ENCODE measurements at regions not wholly inside any gene's neighbourhood (a gene's known extent, or its start where the extent isn't known, plus 50 kb on each side); places are given as distances from the start of the nearest gene placed in this dataset.

DNA sequence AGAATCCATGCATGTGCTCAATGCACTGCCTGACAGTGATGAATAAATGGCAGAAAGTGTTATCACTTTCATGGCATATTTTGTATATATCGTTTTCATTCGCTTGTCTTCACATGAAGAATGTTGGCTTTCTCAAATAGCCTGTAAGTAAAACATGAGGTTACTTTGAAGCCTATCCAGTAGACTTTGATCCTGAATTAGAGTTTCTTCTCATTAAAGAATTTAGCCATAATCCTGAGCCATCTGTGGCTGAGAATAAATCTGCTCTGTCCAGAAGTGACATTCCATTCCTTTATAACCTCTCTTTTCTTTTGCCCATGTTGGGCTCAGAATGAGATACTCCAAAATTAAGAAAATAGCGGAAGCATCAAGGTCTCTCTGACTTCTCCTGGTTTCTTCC, 1071.7 kb upstream of the TENM4 start:
- TF ChIP-seq, protein P1, sequence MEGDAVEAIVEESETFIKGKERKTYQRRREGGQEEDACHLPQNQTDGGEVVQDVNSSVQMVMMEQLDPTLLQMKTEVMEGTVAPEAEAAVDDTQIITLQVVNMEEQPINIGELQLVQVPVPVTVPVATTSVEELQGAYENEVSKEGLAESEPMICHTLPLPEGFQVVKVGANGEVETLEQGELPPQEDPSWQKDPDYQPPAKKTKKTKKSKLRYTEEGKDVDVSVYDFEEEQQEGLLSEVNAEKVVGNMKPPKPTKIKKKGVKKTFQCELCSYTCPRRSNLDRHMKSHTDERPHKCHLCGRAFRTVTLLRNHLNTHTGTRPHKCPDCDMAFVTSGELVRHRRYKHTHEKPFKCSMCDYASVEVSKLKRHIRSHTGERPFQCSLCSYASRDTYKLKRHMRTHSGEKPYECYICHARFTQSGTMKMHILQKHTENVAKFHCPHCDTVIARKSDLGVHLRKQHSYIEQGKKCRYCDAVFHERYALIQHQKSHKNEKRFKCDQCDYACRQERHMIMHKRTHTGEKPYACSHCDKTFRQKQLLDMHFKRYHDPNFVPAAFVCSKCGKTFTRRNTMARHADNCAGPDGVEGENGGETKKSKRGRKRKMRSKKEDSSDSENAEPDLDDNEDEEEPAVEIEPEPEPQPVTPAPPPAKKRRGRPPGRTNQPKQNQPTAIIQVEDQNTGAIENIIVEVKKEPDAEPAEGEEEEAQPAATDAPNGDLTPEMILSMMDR (IDR thresholded peaks at IDR 0.05) = no peak
- CTCF ChIA-PET = no interaction called here
- intact Hi-C loops (cut with DNase I, micrococcal nuclease) = no loop called here

GRCh38 chr11:80505771-80506170, 1064.9 kb upstream of the TENM4 start:
- Mint-ChIP-seq H3K36me3 (ENCODE audit: low read depth) (no peaks in the 10 kb centered on the region), H3K27ac (no peak overlapping the region), H3K9me3 (peaks cover 8% of the 10 kb centered on the region), H3K4me3 (no peak overlapping the region), H3K27me3 (no peaks in the 10 kb centered on the region), H3K4me1 (ENCODE audit: low read depth) (no peaks in the 10 kb centered on the region)
- intact Hi-C loops (cut with DNase I, micrococcal nuclease) = no loop called here
- TF ChIP-seq, protein P1 (IDR thresholded peaks at IDR 0.05) = no peak
- CTCF ChIA-PET = no interaction called here
- no peak for ATAC-seq (ENCODE audit: poor library complexity)
- Histone ChIP-seq H3K4me1 (ENCODE audit: insufficient read depth, low read length) (no peaks in the 10 kb centered on the region), H3K9me3 (ENCODE audit: control insufficient read depth in 1 of 2, insufficient read depth in 1 of 2, low read length in 2 of 2) (peaks cover 0 to 10% of the 10 kb centered on the region in 2 experiments), H3K36me3 (ENCODE audit: insufficient read depth, low read length) (no peaks in the 10 kb centered on the region), H3K4me3 (ENCODE audit: low read length) (no peak overlapping the region), H3K27ac (ENCODE audit: low read depth in 1 of 2, low read length in 2 of 2) (no peak overlapping the region), H3K27me3 (ENCODE audit: control insufficient read depth in 1 of 2, insufficient read depth in 2 of 2, low read length in 2 of 2) (no peaks in the 10 kb centered on the region)
- no peak for DNase-seq
- POLR2A ChIA-PET = no interaction called here

More for the DNA sequence above, 1071.7 kb upstream of the TENM4 start:
- Mint-ChIP-seq H3K27me3 (no peaks in the 10 kb centered on the region), H3K36me3 (ENCODE audit: low read depth) (no peaks in the 10 kb centered on the region), H3K9me3 (peaks cover 19% of the 10 kb centered on the region), H3K27ac (no peak overlapping the region), H3K4me1 (ENCODE audit: low read depth) (no peaks in the 10 kb centered on the region), H3K4me3 (no peak overlapping the region)
- Histone ChIP-seq H3K9me3 (ENCODE audit: control insufficient read depth in 1 of 2, insufficient read depth in 1 of 2, low read length in 2 of 2) (no peaks in the 10 kb centered on the region), H3K4me3 (ENCODE audit: low read length) (no peak overlapping the region), H3K36me3 (ENCODE audit: insufficient read depth, low read length) (no peaks in the 10 kb centered on the region), H3K27me3 (ENCODE audit: control insufficient read depth in 1 of 2, insufficient read depth in 2 of 2, low read length in 2 of 2) (no peaks in the 10 kb centered on the region), H3K4me1 (ENCODE audit: insufficient read depth, low read length) (no peaks in the 10 kb centered on the region), H3K27ac (ENCODE audit: low read depth in 1 of 2, low read length in 2 of 2) (no peak overlapping the region)
- DNase-seq = no peak
- POLR2A ChIA-PET = no interaction called here
- ATAC-seq (ENCODE audit: poor library complexity) = no peak

GRCh38 chr11:80503990-80504389, 1063.2 kb upstream of the TENM4 start:
- CTCF ChIA-PET = no interaction called here
- H3K4me1 Mint-ChIP-seq (ENCODE audit: low read depth) = no peaks in the 10 kb centered on the region
- no peaks in the 10 kb centered on the region for H3K27me3 Mint-ChIP-seq
- H3K9me3 ChIP-seq (ENCODE audit: control insufficient read depth in 1 of 2, insufficient read depth in 1 of 2, low read length in 2 of 2) = peaks cover 0 to 10% of the 10 kb centered on the region in 2 experiments
- no peak for DNase-seq
- H3K4me1 ChIP-seq (ENCODE audit: insufficient read depth, low read length) = no peaks in the 10 kb centered on the region
- peaks cover 8% of the 10 kb centered on the region for H3K9me3 Mint-ChIP-seq
- H3K27ac Mint-ChIP-seq = no peak overlapping the region
- TF ChIP-seq, protein P1 (IDR thresholded peaks at IDR 0.05) = no peak
- H3K36me3 Mint-ChIP-seq (ENCODE audit: low read depth) = no peaks in the 10 kb centered on the region
- POLR2A ChIA-PET = no interaction called here
- H3K27ac ChIP-seq (ENCODE audit: low read depth in 1 of 2, low read length in 2 of 2) = no peak overlapping the region
- H3K27me3 ChIP-seq (ENCODE audit: control insufficient read depth in 1 of 2, insufficient read depth in 2 of 2, low read length in 2 of 2) = no peaks in the 10 kb centered on the region
- no peak overlapping the region for H3K4me3 Mint-ChIP-seq
- no peak overlapping the region for H3K4me3 ChIP-seq (ENCODE audit: low read length)
- no peaks in the 10 kb centered on the region for H3K36me3 ChIP-seq (ENCODE audit: insufficient read depth, low read length)
- no peak for ATAC-seq (ENCODE audit: poor library complexity)
- intact Hi-C loops (cut with DNase I, micrococcal nuclease) = no loop called here

All from CD4-positive, alpha-beta T cell (primary cell).